8988T (cell line): ENCODE measurements at regions not wholly inside any gene's neighbourhood (a gene's known extent, or its start where the extent isn't known, plus 50 kb on each side); places are given as distances from the start of the nearest gene placed in this dataset.

Experiments used
- DNase-seq: peaks from one replicate; pipeline ENCODE4 v3.0.0; 2011

DNA sequence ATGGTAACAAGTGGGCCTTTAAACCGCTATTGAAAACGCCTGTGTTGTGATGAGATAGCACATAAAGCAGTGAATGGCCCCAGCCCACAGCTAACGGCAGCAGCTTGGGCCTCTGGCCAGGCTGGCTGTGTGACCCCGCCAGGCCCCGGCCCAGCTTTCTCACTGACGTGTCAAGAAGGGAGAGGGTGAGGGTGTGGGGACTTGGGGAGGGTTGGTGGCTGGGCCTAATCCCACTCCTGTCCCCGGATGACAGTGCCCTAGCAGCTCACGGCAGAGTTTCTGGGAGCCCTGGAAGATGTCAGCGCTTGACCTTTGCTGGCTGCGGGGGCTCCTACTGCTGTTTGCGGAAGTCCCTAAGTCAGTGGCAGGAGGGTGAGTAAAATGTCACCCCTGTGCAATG lies 88.9 kb upstream of the SHH start:
- DNase-seq: no peak

DNA sequence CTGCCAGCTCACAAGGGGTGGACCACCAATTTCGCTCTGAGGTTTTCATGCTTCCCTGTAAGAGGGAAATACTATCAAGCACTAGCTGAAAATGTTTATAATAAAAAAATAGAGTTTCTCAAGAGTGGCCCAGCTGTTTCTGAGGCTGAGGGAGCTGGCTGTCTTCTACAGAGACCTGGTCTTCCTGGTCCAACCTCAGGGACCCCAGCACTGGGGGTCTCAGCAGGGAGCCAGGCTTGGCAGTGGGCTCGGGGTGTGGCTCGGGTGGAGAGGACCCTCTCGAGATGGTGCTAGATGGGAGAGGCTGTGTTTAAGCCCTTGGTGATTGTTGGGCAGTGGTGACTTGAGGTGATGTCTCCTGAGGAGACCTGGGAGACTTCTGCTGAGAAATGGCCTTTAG lies 87.3 kb upstream of the SHH start:
- DNase-seq: no peak

DNA sequence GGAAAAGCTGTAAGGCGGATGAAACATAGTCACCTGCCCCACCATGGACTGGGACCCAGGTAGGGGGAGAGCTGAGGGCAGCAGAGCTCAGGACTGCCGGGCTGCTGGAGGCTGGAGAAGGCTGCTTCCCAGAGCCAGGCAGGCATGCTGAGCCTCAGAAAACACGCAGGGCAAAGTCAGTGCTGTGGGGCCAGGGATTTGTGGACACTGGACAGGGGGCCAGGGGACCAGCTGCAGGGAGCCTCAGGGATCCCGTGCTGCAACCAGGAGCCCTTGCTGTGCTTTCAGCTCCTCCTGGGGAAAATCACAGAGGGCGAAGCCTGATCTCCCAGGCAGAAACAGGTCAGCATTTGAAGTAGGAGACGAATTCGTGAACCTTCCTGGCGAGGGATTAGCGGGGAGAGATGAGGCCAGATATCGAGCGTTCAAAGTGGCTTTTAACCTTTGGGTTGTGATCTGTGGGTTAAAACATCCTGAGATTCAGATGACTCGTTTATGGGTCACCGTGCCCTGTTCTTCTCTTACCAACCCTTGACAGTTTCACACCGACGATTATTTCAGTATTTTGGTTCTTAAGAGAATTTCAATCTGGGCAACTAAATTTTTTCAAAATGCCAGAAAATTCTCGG lies 85.6 kb upstream of the SHH start:
- no peak for DNase-seq

DNA sequence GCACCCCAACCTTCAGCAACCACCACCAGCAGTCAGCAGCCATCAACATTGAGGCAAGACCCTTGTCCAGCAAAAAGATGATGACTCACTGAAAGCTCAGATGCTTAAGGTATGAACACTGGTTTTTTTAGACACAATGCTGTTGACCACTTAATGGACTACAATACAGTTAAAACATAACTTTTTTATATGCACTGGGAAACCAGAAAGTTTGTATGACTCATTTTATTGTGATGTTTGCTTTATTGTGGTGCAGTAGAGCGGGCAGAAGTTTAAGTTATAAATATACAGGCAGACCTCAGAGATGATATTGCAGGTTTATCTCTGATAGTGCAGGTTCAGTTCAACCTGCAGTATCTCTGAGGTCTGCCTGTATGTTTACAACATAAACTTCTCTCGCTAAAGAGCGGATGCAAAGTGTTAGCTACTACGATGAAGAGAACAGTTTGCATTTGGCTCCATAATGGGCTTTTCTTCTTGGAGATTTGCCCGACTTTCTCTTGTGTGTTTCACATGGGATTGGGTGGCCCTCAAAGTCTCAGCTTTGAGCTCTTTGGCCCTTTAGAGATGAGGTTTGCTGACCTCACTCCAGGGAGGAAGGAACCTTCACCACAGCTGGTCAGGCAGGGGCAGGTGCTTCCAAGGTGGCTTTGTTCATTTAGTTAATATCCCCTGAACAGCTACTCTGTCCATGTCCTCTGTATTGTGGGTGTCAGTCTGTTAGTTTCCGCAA lies 84.4 kb upstream of the SHH start:
- no peak for DNase-seq

DNA sequence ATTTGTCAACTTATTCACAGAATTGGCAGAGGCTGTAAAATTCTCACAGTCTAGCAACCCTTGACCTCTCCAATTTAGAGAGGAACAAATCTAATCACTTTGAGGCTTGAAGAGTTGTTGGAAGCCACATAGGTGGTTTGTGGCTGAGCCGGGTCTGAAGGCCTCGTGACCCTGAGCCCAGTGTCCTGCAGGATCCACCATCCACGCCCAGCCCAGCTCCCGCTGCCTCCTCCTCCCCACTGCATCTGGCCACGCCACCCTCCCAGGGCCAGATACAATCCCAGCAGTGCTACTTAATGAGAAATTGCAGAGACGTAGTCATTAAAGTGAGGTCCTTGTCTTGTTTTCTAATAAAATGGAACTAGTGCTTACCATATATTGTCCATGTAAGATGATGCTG lies 81.4 kb upstream of the SHH start:
- no peak for DNase-seq

DNA sequence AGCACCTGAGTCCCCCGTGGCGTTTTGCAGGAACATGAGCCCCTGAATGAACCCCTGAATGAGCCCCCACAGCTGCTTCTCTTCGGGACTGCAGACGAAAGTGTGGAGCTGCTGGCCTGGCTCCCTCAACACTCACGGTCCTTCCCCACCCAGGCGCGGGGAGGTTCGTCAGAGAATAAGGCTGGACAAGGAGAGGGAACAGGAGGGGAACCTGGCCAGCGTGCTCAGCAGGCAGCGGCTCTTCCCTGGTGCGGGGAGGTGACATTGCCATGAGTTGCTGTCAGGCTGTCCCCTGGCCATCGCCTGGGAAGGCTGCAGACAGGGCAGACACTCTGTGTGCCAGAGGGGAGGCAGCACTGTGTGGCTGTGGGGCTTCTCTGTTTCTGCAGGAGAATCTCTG lies 80.9 kb upstream of the SHH start:
- DNase-seq: no peak

DNA sequence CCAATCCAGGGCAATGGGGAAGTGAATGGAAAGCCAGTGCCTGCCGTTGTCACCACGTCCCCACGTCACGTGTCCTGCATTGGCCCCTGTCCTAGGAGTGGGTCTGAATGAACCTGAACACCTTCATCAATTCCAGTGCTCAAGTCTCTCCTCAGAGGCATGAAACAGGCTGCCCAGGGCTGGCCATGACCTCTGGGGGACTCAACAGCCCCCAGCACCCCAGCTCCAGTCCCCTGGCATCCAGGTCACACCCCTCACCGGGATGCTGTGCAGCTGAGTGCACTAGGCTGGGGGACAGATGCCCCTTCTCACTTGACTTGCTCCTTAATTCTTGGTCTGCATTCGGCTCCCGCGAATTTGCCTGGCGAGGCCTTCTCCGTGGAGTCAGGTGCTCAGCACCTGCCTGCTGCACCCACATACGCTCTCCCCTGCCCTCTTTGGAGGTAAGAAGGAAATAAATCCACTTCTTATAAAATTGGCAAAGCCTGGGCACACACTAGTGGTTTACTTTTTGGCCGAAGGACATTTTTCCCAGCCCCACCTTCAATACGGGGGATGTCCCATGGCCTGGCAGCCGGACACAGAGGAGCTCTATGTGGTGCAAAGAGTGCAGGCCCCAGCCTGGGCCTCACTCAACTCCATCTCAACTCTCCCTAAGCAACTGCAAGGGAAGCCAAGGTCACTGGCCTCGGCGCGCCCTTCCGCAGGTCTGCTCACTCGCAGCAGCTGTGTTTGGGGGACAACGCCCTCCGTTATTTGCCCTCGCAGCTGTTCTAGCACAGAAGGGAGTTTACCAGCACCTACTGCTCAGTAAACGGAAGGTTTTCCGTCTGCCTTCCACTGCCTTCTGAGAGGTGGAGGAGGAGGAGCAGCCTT lies 77.6 kb upstream of the SHH start:
- no peak for DNase-seq

DNA sequence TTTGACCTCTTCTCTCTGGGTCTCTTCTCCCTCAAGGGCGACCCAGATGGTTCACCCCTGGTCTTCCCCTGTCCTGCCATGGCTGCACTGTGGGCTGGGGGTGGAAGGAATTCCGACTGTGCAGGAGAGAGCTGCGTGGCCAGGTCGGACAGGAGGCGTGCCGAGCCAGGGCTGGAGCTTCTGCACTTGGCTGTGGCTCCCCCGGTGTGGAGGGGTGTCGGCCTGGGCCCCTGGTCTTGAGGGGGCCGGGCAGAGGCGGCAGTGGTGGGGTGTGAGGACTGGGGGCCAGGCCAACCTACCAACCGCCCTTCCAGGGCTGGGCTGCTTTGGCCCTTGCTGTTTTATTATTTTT lies 74.9 kb upstream of the SHH start:
- DNase-seq: no peak

DNA sequence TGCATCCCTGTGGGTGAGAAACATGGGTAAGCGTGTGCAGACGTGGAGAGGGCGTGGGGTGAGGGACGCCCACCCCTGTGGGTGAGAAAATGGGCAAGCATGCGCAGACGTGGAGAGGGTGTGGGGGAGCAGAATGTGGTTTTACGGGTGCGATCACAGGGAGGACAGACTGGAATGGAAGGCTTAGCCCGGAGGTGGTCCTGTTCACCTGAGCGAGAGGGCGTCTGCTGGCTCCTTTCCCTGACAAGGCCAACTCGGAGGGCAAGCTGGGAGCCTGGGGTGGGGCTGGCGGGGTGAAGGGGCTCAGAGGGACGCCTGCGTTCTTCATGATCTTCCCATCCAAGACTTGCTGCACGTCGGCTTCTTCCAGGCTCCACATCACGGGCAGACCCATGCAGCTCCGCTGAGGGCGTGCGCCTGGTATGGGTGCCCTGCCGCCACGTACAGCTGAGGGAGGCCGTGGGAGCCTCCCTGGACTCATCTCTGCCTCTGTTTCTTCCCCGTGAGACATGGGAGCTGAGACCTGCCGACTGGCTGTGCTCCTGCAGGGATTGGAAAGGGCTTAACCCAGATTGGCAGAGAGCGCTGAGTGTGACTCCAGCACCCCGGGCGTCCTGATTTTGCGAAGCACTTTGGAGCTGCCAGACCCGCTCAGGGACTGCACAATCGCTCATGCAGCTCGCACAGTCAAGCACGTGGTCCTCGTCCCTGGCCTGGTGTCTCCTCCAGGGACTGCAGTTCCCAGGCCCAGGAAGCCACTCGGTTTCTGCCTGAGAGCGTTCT lies 74.3 kb upstream of the SHH start:
- DNase-seq: no peak

DNA sequence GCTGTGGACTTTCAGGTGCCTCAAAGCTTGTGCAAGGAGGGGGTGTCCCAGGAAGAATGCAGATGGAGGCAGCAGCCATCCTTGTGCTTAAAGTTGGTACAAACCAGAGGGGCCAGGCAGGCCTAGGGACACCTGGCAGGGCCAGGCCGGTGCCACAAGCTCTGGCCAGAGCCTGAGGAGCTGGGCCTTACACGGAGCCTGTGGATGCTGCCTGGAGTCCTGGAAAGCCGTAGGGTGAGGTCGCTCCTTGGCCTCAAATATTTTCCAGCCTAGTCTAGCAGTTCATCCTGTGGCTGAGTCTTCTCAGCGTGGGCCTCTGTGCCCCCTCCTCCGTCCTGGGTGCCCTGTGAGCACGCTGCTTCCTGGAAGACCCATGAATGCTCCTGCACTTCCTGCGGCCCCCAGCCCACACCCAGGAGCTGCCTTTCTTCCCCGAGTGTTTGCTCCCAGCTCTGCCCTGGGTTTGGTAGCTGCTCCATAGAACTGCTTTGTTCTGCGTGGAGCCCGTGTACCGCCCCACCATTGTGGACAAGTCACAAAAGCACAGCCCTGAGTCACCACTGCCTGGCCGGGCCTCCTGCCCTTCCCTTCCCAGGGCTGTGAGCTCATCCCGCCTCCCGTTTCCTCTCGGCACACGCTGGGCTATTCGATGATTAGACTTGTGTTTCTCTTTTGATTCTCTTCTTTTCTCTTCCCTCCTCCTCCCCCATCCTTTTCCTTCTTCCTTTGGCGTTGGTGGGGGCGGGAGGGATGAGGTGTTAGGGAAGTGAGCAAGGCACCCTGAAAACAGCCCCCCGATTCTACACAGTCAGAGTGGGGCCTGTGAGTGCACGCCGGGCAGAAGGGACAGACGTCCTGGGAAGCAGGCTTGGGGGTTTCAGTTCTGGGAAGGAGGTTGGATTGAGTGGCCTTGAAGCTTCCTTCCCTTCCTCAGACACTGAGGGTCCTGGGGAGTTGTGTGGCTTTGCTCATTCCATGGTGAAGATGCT lies 73.2 kb upstream of the SHH start:
- DNase-seq: no peak

DNA sequence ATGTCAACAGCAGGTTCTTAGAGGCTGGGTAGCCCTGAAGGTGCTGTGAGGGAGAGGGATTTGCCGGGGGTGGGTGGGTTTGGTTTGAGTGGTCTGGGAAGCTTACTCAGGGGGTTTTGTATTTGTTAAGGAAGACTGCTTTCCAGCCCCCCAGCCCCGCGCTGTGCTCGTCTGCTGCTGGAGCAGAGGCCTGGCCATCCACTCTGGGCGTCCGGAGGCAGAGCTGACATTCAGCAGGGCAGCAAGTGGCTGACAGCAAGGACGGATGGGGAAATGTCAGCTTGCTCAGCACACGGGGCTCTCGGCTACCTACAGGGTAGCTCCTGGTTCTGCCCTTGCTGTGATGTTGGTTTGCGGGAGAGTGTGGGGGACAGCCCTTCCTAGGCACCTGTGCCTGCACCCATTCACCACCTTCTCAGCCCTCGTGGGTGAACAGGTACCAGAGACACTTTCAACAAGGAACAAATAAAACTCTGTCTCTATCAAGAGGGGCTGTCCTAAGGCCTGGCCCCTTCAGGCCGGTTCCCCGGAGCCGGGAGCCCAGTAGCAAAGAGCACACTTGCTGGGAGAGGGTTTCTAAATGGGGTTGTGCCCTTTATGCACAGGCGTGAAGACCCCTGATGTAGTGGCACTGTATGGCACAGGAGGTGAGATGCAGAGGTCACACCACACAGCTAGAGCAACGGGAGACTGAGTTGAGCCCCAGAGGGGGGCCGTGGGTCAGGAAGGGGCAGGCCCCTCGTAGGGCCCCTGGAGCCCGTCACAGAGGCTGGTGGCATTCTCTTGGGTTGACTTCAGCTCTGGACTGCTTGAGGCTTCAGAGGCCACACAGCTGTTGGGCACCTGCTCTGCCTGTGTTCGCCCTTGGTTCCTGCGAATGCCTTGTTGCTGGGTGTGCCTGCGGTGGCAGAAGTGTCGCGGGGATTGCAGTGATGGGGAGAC lies 72.2 kb upstream of the SHH start:
- DNase-seq: no peak

DNA sequence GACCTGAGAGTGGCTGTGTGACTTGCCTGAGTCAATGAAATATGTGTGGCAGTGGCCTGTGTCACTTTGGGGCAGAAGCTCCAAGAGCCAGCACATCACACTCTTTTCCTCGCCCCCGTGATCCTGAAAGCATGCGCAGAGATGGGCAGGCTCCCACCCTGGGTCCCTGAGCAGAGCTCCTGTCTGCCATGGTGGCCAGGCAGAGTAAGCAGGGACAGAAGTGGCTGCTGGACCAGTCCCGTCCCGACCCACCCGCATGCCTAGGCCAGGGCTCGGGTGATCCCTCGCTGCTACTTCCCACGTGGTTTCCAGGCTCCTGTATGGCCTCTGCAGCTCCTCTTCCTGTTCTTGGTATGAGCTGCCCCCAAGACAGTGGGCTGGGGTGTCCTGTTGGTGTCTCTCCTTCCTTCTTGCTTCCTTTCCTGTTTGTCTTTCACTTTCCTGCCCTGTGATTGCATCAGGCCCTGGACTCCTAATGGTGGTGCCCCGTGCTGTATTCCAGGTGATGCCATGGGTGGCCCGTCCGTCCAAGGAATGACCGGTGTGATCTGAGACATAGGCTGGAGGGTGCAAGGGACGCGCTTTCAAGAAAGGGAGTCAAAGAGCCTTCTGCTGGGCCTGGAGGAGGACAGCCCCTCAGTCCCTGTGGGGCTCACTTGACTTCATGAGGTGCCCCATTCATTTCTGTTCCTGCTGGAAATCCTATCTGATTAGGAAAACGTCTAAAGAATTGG lies 71.4 kb upstream of the SHH start:
- DNase-seq: no peak

DNA sequence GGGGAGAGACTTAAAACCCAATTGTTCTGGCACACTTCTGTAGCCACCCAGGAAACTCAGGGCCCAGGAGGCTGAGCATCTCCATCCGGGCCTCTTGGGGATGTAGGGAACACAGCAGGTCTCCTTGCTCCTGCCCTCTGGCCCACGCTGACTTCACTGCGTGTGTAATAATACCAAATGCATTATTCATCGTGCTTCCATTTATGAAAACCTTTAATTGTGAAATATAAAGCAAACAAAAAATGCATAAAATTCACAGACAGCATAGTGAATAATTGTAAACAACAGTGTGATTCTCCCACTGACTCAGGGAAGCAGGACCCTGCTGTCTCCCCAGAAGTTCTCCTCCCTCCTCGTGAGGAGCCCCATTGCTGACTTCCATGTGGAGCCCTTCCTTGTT lies 70.3 kb upstream of the SHH start:
- no peak for DNase-seq

DNA sequence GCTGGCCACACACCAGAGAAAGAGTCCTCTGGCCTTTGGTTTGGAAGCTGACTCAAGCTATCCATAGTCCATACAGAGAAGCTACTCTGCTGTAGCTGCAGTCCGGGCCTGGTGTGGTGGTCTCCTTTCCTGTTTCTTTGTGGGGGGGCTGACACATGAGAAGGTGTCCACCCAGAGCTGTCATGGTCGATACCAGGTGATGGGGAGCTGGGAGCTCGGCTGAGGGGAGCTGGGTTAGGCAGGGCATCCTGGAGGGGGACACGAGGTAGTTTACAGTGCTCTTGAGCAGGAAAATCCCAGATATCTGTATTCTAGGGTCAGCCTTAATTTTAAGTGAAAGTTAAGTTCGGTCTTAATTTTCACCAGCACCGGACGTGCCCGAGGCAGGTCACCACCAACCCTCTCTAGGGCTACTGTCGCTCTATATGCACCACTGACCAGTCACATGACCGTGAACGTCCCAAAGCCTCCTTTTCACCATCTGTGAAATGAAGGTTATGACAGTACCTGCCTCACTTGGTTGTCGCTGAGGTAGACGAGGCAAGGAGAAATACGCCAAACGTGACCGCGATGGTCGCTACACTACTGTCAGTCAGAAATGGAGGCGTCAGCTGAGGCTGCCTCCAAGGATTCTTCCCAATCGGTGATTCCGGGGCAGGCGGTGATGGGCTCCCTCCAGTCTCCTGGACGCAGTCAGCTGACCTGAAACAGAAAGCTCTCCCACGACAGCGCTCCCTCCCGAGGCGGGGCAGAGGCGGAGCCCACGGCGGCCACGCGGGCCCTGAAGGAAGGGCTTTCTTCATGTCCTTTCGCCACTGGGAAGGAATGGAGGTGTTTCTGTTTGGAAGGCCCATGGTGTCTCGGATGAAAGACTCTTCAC lies 69.4 kb upstream of the SHH start:
- no peak for DNase-seq

DNA sequence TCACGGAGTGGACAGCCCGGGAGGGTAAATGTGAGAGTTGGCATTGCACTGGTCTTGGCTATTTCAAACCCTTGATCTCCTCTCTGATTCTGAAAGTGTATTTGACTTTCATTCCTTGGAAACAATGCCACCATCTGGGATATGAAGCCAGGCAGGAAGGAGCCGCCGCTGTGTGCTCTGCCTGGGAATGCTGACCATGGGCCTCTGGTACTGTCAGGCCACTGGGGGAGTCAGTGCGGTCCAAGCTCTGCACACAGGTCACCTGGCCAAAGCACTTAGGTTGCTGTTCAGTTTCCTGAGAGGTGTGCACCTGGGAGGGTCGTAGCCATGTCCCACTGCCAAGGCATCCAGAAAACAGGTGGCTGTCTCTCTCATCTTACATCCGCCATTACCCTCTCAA lies 68.5 kb upstream of the SHH start:
- no peak for DNase-seq

DNA sequence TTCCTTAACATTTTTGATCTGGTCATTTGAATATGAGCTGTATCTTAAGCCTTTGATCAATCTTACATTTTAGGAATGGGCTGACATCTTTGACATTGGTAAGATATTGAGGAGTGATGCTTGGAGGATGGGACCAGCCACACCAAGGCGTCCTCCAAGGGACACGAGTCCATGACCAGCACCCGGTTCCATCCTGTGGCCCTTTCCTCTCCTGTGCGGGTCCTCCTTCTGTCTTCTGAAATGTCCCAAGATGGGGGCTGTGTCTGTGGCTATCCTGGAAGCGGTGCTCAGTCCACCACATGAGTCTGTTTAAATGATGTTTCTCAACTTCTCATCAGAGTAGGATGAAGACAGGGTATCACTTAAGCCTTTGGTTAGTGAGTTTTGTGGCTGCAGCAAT lies 67.3 kb upstream of the SHH start:
- DNase-seq: no peak

DNA sequence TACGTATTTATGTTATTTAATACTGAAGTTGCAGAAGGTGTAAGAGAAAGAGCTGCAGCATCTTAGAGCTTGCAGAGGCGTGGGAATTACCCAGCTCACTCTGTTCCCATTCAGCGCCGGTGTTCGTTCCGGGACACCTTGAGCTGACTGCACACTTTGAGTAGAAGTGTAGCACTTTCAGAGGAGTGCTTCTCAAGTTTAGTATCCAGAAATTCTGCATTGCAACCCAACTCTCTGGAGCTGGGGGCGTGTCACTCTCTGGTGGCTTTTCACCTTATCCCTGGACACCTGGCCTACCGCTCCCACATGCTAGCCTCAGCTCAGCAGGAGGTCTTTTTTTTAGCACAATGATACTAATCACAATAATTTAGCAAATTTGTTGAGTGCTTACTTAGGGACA lies 66.4 kb upstream of the SHH start:
- no peak for DNase-seq

DNA sequence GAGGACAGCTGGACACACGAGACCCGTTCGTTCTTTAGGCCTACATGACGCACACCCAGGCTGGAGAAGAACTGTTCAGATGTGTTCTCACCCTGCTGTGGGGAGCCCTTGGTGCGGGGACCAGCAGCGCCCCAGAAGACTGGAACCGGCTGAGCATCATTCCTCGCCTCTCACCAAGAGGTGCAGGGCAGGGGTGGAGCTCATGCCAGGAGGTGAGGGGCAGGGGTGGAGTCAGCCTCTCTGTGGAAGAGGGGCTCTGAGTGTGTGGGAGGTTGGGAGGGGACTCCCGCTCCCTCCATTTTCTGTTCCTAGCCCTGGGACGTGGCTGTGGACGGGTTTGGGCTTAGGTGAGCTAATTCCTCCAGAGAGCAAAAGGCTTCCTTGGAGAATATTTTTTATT lies 66.0 kb upstream of the SHH start:
- DNase-seq: no peak

DNA sequence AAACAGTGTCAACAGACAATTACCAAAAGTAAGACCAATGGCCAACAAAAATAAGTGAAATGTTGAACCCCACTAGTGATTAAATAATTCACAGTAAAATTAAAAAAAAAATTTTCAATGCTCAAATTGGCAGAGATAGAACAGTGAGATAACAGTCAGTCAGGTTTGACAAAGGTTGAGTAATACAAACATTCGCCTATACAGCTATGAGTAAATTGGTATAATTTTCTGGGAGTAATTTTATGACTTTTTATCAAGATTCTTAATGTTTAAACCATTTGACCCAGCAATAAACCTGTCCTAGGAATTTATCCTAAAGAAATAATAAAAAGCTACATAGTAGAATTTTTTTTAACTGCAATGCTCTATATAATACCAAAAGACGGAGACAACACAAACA lies 64.9 kb upstream of the SHH start:
- no peak for DNase-seq
